Activated T-cell treated with anti-CD3 and anti-CD28 coated beads for 48 hours (primary cell): ENCODE measurements at regions not wholly inside any gene's neighbourhood (a gene's known extent, or its start where the extent isn't known, plus 50 kb on each side); places are given as distances from the start of the nearest gene placed in this dataset.
"Not testable (repeated sequence)": the region's sequence is repeated elsewhere in the genome, so short reads cannot be mapped to it uniquely, and the experiment has no call there.

Experiments
- DNase-seq: peaks from one replicate; pipeline ENCODE4 v3.0.0-alpha.2; 2020; ENCODE audit warnings: low read depth

DNA sequence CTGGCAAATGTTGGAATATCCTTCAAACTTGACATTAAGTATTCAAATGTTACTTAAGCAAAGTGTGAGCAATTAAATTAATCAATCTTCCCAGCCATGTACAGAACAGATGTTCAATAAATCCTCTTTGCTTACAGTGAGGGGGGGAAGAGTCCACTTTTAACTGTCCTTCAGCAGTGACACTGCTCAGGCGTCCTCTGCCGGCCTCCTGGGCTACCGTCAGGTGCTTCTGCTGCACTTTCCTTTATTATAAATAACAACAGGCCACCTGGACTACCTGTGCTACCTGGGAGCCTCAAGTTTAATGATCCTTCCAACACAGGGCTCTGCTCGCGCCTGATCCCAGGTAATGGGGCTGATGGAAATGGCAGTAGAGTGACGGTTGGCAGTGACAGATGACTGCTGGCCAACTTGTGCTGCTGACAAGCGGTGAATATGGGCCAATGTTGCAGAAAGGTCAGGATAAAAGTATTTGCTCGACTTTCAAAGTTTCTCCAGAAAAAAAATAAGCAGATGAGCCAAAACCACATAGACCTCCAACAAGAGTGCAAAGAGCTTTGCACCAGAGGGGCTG lies 460.0 kb upstream of the ZNF507 start:
- no peak for DNase-seq

DNA sequence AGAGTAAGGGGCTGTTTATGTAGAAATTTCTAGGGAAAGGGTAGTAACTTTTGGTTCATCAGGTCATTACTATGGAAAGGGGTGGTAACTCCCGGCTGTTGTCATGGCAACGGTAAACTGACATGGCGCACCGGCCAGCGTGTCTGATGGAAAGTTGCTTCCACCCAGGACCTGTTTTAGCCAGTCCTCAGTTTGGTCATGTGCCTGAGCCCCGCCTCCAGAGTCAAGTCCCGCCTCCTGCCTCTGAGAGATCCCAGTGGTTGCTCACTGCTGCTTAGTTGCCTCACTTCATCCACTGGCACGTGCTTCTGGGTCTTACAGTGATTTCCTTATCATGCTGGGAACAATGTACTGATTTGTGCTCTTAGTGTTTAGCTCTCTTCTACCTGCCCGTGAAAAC lies 455.2 kb upstream of the ZNF507 start:
- no peak for DNase-seq

DNA sequence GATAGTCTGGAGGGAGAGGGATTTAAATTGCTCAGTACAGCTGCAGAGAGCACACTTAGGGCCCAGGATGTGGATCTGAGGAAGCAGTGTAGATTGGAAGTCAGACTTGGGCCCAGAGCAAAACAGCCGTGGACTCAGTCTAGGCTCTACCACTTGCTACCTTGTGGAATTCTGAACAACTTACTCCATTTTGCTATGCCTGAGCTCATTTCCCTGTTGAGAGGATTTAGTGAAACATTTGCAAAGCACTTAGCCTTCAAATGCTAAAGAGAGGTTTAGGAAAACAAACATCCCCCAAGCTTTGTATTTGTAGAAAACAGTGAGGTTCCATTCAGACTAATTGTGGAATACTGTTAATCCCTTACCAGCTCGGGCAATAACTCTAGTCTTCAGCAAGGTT lies 453.4 kb upstream of the ZNF507 start:
- no peak for DNase-seq

DNA sequence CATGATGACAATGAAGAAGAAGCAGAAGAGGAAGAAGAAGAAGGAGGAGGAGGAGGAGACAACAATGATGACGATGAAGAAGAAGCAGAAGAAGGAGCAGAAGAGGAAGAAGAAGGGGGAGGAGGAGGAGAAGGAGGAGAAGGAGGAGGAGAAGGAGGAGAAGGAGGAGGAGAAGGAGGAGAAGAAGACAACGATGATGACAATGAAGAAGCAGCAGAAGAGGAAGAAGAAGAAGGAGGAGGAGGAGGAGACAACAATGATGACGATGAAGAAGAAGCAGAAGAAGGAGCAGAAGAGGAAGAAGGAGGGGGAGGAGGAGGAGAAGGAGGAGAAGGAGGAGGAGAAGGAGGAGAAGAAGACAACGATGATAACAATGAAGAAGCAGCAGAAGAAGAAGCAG lies 451.9 kb upstream of the ZNF507 start:
- not testable (repeated sequence) for DNase-seq

DNA sequence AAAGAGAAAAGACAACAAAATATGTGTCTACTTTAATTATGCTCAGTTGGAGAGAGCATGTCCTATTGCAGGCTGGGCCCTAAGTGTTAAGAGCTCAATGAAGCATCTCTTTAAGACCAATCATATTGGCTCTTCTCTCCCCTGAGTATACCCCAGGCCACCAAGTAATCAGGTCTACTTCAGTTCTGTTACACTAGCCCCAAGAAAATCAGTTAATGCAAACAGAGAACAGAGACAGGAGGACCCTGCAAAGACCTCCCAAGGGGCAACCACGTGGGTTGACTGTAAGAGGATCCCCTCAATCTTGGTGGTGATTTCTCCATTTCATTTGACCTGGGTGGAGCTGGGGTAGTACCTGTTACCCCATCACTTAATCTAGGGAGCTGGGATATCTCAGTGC lies 451.0 kb upstream of the ZNF507 start:
- no peak for DNase-seq

DNA sequence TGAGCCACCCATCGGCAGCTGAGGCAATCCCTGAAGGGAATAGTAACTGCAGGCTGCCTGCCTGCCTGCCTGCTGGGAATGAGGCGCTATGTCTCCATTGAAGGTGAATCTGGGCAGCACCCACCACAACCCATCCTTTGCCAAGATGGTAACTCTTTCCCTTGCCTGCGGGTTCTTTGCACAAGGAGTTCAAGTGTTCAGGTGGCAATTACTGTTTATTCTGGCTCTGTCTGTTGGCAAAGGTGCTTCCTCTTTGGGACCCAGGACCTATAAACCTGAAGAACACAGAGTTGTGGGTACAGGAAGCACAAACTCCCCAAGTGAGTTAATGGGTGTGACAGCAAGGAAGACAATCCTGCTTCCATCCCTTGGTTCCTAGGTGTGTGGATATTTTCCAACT lies 448.1 kb upstream of the ZNF507 start:
- DNase-seq = no peak

DNA sequence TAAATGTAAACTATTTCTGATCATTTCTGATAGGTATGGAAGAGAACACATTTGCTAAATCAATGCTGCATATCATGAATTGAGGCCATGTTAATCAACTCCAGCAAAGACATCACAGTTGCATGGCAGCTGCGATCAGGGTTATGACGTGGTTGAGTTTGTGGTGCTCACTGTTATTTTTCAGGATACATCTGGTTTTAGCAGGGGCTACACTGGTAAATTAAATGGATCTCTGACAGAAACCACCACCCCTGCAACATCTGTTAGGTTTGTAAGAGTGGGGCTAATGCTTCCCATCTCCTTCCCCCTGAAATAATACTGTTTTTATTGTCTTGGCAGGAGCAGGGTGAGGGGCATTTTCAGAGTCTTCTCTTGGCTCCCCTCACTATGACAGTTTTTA lies 444.4 kb upstream of the ZNF507 start:
- no peak for DNase-seq

DNA sequence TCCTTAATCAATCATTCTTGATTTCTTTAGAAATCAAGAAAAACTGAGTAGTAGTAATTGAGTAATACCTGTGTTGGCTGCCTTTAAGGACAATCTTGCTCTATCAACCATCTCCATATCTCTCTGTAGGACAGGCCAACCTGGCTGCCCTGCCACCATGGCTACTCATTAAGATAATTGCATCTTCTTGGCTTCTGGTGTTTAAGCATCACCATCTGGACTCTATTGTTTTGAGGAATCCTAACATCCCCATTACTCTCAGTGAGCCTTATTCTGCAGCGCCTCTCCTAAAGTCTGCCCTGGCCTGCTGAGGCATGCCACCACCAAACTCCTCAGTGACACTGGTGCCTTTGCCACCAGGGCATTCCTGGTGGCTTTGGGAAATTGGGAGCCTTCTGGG lies 442.6 kb upstream of the ZNF507 start:
- DNase-seq = no peak

DNA sequence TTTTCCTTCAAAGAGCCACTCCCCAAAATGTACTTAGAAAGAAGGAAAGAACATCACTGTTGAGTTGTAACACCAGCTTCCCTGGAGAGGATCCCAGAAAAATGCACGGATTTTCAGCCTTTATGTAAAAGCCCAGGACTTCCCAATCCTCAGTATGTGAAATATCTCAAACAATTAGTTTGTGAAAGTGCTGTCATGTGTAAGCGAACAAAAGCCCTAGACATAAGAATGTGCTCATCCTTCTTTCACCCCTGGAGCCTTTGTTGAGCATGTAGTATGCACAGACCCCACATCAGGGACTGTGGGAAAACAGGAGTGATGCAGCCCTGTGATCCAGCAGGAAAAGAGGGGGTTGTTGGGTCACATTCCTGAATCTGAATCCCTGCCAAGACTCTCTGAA lies 441.4 kb upstream of the ZNF507 start:
- DNase-seq = no peak

DNA sequence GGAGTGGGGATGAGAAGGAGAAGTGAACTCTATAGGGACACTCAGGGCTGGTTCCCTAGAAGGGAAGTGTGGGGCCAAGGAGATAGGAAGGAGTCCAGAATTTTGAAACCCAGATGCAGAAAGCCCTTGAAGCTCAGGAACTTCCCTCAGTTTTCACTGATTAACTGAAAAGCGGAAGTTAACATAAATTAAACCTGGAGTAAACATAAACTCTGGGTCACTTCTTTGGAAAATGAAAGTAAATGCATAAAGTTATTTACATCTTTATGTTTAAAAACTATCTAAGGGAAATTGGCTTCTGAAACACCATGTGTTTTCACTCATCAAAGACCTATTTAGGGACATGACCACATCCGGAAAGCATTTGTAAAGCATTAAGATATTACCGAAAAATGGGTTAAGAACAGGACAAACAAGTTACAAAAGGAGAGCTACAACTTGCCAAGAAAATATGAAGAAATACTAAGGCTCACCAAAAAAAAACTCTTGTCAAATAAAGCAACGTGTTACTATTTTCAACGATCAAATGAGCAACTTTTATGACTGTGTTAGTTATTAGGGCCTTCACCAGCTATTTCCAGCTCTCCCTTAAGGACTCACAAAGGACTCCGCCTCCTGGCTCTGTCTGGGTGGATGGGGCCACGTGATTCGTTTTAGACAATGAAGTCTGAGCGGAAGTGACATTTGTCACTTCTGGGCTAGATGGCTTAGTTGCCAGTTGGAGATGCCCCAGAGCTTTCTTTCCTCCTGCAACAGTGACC lies 439.1 kb upstream of the ZNF507 start:
- DNase-seq = no peak

DNA sequence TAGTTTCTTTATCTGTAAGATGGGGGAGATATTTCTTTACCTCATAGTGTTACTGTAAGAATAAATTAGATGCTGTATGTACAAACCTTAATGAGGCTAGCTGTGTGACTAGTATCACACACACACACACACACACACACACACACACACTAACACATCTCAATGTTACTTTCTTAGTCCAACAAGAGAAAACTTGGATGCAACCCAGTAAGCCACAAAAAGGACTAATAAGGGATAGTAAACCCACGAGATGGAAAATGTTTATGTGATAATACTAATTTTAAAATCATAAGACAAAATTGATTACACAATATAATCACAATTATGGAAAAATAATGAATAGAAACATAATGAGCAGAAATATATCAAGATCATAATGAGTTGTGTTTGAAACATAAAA lies 437.7 kb upstream of the ZNF507 start:
- no peak for DNase-seq

DNA sequence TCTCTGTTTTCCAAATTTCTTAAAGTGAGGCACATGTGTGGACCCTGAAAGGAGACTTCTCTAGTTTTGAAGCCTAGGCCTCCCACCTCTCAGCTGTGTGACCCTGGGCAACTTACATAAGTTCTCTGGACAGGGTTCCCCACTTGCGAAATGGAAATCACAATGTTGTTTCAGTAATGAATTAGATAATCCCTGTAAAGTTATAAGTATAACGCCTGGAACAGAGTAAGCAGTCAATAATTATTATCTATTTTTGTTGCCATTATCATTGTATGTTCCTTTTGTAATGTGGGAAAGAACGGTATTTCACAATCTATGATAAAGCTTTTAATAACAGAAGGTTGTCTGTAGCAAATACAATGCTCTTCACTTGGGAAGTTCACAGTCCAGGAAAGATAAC lies 437.3 kb upstream of the ZNF507 start:
- no peak for DNase-seq

DNA sequence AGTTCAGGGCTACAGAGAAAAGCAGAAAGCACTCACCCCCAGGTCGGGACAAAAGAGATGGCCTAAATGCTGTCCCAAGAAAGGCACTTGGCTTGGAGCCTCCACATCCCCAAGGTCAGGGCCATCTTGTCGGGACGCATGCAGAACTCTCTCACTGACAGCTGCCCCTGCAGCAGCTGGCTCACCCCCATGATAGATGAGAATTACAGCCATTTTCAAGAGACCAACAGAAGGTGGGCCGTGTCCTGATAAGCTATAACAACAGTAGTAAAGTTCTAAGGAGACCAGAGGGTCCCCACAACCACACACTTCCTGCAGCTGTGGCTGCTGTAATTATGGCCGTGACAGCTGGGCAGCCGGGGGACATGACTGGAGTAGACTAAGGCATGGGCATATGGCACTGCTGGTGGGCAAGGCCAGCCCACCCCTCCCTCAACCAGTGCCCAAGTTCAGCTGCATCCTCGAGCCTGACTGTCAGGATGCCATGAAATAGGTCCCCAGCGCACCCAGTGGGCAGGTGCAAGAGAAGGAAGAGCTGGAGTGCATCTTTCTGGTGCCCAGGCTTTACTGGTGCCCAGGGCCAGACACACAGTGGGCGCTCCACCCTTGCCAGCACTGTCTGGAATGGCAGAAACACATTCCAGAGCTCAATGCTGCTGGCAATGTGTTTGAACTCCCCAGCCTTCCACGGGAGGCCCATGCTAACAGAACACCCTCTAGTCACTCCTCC lies 436.7 kb upstream of the ZNF507 start:
- no peak for DNase-seq

DNA sequence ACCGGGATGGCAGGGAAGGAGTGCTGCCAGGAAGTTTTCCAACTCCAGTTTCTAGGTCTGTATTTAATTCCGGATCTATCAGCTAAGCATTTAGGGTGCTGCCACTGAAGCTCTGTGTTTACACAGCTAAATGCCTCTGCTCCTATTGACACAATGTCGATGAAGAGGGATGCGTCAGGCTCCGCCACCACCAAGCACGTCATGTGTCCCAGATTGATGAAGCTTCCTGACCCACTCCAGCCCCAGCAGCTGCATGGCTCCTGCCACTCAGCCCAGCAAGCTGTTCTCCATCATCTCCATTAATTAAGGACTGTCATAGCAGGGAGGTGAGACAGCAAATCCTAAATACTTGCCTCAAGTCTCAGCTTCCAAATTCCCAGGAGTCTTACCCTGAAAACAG lies 435.2 kb upstream of the ZNF507 start:
- DNase-seq = no peak

DNA sequence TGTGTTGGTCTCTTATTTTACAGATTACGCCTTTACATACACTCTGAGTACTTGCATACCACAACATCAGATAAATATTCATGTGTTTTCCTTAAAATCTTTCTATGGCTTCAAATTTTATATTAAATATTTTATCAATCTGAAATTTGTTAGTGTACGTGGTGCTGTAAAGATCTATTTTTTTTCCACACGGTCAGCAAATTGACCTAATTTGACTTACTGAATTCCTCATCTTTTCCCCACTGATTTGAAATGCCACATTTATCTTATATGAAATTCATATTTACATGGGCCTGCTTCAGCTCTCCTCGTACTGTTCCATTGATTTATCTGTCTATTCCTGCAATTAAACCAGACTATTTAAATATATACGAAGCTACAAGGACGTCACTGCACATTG lies 433.8 kb upstream of the ZNF507 start:
- DNase-seq = no peak

DNA sequence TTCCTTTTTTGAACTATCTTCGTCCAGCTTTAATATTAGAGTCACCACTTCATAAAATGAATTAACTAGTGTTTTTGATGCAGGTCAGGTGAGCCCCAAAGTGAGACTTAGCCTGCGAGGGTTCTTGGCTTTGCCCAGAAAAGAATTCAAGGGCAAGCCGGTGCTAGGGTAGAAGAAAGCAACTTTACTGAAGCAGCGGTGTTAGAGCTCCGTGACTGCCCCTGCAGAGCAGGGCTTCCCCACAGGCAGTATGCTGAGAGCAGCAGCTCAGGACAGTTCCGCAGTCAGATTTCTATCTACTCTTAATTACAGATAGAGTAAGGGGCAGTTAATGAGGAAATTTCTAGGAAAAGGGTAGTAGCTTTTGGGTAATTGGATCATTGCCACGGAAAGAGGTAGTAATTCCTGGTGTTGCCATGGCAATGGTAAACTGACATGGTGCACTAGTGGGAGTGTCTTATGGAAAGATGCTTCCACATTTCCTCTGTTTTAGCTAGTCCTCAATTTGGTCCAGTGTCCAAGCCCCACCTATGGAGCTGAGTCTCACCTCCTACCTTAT lies 432.2 kb upstream of the ZNF507 start:
- no peak for DNase-seq

DNA sequence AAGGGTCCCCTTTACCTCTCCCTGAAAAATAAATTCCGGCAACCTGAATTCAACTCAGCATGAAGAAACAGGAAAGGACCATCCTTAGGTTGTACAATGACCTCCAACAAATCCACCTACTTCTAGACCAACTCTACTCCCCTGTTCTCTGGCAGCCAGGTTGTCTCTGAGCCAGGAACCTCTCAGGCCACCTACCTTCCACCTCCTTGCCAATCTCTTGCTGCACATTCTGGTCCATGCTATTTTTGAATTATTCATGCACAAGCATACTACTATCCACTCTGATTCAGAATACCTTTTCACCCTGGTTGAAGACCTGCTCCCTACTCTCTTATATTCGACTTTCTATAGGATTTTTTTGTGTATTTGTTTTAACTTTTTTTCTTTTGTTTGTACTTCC lies 415.0 kb upstream of the ZNF507 start:
- DNase-seq = no peak

DNA sequence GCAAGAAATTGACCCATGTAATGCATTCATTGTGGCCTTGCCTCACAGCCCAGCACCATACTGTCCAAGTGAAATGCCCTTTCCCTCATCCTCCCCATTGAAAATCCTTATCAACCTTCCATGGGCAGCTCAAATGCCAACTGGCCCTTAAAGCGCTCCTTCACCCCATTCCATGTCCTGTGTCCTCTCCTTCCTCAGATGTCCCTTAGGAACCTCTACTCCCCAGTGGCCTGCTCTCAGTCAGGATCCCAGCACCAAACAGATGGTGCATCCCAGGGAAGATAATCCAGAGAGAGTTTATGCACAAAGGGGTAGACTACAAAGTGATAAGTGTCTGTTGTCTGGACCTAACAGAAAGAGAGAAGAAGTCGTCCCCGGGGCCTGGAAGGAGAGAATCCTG lies 407.4 kb upstream of the ZNF507 start:
- DNase-seq = no peak

DNA sequence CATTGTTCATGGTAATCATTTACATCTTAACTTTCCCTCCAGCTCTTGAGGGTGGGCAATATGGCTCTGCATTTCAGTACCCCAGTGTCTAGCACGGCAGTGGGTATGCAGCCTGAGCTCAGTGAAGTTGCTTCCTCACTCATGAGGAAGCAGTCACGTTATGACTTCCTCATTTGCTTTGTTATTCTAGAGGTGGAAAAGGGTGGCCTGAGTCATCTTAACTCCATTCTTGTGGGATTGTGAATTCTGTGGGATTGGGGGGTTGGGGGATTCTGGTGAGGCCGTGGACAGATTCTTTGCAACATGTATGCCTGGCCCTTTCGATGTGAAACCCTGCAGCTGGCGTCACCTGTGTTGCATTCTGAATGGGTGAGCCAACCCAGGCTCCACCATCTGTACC lies 406.7 kb upstream of the ZNF507 start:
- DNase-seq = no peak

DNA sequence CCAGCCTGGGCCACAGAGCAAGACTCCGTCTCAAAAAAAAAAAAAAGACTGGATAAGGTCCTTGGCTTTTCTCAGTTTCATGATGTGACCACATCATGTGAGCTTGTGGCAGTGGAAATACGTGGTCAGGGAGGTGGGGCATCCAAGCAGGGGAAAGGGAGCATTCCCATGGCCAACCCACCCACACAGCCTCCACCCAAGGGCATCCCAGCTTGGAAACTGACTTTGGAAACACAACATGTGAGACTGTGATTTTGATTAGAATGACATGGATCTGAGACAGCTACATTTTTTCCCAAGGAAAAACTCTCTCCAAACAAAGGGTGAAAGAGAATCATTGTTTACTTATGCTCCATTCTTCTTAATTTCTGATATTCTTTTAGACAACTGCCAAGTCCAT lies 405.0 kb upstream of the ZNF507 start:
- DNase-seq = no peak

DNA sequence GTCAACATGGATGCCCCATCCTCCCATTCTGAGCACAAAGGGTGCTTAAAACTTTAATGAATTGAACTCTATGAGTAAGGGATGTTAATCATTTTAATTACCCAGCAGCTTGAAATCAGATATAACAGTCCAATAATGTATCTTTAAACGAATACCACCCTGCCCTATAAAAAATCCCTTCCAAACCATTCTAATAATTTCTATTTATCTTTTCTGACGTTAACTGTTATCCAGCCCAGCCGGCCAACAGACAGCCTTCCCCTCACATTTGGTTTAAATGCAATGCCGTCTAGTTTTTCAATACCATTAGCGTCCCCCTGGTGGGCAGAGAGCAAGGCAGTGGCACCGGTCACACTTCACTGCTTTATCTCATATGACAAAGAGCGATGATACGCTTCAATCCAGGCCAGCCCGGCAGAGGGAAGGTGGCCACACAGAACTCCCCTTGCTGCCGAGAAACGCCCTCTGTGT lies 402.2 kb upstream of the ZNF507 start:
- DNase-seq = no peak

DNA sequence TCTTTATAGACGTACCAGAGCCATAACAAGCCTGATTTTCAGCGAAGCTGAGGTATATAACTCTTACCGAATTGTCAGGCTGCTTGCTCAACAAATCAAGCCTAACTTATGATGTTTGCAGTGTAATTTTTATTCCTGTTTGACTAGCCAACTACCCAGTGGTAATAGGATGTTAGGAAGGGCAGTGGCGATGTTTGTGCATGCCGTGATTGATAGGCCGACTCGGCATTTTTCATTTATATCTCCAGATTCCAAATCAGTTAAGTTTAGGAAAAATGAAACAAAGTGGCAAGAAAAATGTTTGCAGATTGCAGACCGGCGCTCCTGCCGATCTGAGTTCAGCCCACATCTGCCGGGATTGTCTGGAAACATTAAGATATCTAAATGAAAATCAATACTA lies 401.6 kb upstream of the ZNF507 start:
- DNase-seq = no peak

DNA sequence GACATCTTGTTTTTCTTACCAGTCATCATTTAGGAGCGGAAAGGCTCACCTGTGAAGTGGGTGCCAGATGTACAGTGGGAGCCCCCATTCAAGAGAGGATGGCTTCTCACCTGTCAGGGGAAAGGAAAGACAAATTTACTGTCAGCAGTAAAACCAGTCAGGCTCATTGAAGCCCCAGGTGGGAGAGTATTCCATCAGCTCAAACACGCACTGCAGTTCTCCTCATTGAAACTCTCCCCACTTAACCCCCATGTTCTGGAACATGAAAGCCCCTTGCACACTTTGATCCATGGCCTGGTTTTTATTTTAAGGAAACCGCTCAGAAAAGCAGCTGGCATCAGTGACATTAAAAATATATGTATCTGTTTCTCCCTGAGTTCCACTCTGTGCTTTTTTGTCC lies 401.1 kb upstream of the ZNF507 start:
- no peak for DNase-seq
